ENCODE measurements at regions not wholly inside any gene's neighbourhood (a gene's known extent, or its start where the extent isn't known, plus 50 kb on each side); places are given as distances from the start of the nearest gene placed in this dataset.

DNA sequence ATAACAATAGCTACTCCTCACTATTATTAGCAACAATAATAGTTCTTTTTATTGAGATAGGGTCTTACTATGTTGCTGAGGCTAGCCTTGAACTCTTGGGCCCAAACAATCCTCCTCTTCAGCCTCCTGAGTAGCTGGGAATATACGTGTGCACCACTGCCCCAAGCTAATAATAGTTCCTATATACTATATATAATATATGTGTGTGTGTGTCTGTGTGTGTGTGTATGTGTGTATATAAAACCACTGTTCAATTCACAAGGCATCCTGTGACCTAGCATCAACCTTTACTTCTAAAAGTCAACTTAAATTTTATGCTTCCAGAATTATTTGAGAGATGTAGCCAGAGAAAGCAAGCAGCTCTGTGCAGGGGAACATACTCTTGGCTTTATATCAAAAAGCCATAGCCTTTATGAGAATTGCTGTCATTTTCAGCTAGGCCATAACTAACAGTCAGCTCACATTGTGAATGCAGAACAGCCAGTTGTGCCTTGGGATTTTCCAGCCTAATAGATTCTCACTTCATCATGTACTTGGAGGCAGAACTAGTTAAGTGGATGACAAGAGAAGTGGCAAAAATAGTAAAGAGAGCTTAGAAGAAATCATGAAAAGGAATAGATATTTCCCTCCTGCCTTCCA is 665.5 kb downstream of the NYAP2 start:
- DNase-seq, result no peak

DNA sequence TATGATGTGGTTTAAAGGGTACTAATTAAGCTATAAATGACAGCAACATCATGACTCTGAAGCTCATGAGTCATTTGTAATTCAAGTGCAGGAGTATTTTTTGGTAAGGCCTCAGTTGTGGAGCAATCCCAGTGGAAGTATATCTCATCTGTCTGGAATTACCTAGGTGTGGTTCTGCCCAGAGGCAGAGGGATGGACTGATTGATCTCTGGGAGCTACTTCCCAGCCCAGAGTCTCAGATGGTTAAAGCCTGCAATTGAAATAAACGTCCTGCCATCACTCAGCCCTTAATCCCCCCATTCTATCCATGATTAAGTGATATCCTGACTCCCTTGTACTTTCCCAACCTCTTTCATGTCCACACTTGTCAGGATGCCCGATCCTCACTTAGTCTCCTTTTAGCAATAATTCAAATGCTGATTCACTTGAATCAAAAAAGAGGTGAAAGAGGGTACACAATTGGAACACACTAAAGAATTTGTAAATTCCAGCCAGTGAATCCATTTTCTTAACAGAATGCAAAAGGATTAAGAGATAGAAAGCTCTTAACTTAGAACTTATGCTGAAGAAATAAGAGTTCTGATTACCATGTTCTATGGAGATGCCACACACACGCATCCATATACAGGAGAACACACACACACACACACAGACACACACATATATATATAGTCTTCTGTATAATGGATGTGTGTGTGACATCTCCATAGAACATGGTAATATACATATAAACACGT is 664.4 kb downstream of the NYAP2 start:
- no peak for DNase-seq

DNA sequence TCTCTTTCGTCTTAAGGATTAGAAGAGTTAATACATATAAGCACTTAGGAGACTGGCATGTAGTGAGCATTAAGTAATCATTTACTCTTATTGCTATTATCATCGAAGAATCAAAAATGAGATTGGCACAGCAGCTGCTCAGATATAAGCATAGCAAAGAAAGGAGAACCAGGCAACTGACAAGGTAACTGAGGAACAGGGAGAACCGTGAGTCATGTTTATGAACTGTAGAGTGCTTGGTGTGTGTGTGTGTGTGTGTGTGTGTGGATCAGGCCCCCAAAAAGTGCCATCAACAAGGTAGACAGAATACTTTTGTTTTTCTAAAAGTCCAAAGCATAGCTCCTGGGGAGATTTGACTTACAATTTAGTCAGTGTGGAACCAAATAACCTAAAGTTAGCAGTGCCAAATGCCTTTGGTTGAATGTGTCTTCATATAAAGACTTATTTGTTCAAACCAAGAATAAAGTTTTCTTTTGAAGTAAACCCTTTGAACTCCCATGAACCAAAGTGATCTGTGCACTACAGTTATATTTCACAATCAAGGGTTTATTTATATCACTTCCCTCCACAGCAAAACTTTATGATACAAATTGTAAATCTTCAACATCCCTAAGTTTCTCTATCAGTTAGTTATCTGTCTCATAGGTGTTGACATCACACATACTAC is 660.6 kb downstream of the NYAP2 start:
- DNase-seq, result no peak

DNA sequence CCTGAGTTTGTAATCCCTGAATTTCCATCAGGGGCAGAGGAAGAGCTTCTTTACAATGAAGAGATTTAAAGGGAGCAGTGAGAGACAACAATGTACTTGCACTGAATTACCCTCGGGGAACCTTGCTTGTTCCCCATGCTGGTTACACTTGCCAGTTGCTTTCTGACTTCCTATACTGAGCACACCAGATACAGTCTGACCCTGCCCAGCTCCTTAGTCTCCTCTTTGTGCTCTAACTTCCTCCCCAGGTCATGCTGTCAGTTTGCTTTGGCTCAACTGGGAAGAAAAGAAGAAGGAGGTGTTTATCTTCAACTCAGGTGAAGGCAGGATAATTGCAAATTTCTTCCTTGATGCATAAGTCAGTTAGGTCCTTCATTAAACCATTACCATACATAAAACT is 658.4 kb downstream of the NYAP2 start:
- no peak for DNase-seq

DNA sequence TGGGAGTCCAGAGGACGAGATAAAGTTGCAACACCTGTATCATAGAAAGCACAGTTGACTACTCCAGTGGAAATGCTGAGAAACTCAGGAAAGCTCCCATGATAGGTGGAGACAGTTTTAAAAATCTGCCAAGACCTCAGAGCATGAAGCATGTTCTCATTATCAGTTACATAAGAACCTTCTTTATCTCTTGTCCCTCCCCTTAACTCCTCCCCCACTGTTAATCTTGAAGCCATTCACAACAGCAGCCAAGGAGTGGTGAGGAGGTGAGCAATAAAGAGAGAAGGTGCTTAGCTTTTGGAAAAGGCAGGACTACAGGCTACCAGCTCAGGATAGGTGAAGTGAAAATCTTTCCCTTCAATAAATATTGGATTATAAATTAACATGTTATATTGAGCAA is 657.9 kb downstream of the NYAP2 start:
- no peak for DNase-seq

DNA sequence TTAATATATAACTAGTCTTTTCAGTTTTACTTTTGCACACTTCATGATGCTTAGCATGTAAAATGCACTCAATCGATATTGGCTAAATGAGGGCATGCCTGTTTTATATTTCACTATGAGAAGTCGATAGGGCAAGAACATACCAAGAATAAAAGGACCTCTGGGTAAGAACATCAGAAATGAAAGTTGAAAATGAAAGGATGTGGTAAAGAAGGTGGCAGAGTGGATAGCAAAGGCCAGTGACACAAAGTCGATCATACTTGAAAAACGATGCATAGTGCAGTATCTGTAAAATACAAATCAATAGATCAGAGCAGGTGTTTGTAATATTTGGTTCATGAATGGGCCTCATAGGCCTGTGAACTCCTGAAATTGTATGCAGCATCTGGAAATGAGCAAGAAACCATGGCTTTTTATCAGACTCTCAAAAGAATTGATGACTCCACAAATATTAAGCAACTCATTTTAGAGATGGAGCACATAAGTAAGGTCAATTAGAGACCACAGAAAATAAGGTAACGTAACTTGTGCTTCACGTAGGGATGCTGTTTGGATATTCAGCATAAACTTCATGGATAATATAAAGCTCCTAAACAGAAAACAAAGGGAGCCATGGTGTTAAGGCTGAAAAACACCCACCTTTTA is 653.4 kb downstream of the NYAP2 start:
- no peak for DNase-seq

DNA sequence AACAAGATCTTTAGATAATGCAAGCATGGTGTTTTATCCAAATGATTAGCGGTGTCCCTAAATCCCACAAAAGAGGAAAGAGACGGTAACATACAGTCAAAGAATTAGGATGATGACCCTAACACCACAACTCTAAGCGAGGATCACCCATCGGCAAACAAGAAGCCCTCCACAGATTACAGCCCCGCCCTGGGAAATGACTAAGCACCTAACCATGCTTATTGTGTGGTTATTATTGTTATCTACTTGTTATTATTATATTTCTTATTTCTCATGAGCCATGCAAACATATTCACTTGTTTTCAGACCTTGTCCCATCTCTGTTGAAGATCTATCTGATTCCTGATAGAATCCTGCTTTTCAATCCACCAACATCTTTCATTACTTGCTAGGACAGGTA is 651.3 kb downstream of the NYAP2 start:
- no peak for DNase-seq

DNA sequence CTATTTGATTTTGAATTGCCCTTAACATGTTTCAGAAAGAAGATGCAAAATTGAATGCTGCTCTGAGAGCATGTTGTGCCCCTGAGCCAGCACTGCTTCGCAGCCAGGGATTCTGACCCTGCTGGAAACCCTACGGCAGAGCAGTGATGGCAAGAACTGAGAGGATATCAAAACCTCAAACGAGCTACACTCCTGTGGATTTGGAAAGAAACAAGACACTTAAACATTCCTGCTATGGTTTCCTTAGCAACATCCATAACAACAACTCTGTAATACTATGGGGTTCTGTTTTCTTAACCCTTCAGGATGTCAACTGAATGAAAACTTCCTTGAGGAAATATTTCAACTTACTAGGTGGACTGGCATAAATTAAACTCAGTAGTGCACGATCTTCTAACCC is 649.1 kb downstream of the NYAP2 start:
- no peak for DNase-seq

DNA sequence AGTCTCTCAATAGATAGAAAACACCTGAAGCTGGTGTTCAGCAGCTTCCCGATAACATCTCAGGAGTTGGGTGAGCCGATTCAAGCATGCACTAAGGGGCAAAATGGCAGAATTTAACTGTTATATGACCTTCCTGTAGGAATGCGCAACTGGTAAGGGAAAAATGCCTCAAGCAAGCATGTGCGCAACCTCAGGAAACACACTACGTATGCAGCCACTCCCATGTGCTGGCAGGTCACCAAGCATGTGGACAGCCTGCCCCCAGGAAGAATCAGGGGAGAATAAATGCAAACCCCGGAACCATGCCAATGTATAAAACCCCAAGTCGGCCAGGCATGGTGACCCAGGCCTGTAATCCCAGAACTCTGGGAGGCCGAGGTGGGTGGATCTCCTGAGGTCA is 645.6 kb downstream of the NYAP2 start:
- DNase-seq, result no peak

DNA sequence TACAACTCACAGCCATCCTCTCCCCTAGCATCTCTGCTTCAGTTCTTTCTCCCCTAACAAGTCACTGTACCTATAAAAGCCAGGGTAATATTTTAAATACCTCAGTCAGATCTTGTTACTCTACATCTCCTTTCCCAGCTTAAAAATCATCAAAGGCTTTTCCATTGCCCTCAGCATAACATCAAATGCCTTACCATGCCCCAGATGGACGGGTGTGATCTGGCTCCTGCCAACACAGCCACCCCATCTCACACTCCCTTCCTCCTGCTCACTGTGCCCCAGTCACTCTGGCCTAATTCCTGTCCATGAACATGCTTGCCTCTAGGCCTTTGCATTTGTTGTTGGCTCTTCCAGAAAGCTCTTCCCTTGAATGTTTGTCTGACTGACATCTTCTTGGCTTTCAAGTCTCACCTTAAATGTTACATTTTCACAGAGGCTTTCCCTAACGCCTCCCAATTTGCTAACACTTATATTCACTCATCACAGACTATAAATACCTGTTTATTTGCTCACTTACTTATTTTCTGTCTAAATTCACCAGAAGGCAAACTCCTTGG is 640.9 kb downstream of the NYAP2 start:
- no peak for DNase-seq

DNA sequence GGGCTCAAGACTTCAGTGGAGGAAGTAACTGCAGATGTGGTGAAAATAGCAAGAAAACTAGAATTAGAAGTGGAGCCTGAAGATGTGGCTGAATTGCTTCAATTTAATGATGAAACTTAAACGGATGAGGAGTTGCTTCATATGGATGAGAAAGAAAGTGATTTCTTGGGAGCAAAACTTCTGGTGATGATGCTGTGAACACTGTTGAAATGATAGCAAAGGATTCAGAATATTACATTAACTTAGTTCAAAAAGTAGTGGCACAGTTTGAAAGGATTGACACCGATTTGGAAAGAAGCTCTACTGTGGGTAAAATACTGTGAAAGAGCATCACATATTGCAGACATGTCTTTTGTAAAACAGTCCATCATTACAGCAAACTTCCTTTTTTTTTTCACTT is 638.0 kb downstream of the NYAP2 start:
- no peak for DNase-seq

DNA sequence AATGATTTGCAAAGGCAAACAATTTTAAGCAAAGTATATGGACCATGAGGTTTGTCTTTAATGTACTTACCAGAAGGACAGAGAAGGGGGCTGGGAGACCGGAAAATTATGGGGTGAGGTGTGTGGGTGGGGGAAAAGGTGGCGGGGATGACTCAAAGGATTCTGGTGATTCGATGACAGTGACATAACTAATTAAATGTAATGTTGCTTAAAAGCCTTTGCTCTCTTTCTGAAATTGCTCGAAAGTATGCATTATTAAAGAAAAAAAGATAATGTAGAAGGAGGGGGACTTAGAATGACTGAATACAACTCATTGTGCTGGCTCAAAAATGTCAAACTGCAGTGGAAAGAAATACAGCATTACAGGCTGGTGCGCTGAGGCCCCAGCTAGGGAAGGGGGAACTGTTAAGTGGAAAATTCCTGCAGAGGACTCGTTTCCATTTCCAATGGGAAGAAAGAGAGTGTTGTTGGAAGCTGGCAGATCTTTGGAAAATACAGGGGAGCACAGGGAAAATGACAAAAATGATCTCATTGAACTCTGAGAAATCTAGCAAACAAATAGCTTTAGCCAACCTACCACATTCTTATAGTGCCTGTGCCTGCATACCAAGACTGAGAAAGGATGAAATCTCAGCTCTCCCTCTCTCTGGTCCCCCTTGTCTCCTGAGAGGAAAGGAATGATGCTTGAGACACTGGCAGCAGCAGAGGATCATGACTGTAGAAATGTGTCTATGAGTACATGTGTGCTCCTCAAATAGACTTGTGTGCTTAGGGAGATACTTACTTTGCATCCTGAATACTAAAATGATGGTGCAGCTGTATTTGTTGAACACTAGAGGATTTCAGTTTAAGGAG is 632.4 kb downstream of the NYAP2 start:
- DNase-seq, result no peak

DNA sequence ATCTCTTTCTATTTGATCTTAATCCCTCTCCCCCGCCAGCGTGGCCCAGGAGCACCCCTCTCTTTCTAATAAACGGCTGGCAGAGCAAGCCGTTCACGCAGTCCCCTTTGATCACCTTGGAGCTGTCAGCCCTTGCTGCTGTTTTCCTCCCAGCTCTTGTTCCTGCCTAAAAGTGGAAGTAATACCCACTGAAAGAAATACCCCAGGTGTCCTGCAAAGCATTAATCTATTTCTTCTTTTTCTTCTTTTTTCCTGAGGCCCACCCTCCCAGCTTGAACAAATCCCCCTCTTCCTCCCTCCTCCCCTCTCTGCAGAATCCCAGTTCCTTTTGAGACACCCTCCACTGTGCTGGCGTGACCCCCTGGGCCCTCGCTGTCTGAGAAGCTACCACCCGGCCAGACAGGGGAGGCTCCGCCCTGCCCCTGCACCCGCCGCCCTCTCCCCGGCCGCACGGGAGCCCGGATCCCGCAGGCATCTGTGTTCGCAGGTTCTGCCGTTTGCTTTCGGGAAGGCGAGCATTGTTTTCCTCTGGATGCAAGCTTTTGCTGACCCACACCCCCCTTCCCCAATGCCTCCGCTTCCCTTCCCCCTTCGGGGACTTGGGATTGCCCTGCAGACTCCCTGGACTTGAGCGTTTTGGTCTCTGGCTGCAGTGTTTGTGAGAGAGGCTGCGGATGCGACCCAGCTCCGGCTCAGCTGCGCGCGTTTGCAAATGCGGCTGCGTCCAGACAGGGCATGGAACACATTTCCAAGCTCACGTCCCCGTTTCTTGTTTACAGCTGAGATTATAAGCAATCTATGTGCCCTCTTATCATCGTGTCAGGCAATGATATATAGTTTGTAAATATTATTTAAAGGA is 631.5 kb downstream of the NYAP2 start:
- no peak for DNase-seq

DNA sequence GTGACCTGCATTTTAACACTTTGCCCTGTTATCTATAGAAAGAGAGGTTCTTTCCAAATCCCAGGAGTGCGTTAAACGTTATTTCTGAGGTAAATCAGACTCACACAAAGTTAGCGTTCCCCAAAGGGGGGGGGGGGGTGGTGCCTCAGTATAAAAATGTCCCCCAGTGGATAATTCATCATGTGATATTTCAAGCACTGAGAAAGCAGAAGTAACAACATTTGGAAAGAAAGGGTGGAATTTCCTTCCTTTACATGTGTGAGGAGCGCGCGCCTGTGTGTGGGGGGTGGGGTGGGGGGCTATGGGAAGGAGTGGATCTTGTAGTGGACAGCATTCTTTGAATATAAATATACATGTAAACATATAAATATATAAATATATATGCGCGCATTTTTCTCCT is 630.9 kb downstream of the NYAP2 start:
- DNase-seq, result no peak

DNA sequence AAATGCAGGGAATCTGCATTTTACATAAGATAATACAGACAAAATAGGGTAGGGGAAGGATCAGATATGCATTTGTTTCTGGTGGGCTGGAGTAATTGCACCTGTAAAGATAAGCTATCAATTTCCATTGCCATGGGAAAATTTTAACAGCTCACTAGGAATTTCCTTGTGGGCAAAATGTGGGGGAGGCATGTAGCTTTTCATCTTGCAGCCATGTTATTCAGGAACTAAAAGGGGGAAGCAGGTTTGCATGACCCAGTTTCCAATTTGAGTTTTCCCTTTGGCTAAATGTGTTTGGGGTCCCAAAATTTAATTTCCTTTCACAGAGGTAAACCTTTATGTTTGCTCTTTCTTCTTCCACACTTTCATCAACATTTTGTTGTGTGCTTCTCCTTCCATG is 624.4 kb downstream of the NYAP2 start:
- DNase-seq, result no peak

DNA sequence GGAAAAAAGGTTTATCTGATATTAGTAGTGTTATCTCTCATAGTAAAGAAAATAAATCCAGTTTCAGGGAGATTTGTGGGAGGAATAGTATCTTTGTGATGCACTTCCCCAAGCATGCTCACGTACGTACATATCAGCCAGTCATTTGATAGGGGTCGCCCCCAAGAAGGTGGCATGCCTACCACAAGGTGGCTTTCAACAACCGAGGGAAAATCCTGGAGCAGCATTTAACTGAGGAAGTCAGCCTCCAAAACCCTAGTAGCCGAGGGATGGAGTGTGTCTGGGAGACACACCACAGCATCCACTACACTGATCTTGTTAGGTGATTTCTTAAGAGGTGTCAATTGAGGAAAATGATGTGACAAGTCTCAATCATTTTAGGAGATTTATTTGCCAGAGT is 623.9 kb downstream of the NYAP2 start:
- no peak for DNase-seq

DNA sequence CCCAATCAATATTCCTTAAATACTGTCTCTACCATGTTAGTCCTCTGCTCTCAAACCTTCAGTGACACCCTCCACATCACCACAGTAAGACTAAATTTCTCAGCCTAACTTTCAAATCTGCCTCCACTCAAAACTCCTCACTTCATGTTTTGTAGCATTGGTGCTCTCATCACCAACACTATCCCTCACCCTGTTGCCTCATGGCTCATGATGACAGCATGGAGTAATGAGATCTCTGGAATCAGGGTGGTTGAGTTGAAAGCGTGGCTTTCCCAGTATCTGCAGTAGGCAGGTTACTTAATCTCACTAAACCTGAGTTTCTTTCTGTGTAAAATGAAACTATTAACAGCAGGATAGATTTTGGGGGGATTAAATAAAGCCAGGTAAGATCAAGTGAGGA is 621.4 kb downstream of the NYAP2 start:
- no peak for DNase-seq

DNA sequence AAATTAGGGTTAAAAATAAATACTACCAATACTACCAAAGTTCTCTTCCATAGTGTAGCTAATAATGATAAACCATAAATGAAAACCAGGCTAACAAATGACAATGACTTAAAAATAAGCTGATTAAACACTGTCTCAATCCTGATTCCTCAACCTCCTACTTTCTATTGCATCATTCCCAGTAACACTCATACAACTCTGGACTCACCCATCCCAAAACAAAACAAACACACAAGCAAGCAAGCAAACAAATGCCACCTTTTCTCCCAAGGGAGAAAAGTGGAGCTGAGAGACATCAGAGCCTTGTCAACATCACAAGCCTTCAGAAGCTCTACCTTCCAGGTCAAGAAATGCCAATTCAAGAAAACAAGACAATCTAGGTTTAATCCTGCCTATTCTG is 620.7 kb downstream of the NYAP2 start:
- no peak for DNase-seq

DNA sequence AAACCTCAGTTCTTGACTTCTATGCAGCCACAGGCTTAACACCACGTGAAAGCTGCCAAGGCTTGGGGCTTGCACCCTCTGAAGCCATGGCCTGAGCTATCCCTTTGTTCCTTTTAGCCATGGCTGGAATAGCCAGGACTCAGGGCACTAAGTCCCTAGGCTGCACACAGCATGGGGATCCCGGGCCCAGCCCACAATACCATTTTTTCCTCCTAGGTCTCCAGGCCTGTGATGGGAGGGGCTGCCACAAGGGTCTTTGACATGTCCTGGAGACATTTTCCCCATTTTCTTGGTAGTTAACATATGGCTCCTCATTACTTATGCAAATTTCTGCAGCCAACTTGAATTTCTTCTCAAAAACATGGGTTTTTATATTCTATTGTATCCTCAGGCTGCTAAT is 619.1 kb downstream of the NYAP2 start:
- DNase-seq, result no peak

DNA sequence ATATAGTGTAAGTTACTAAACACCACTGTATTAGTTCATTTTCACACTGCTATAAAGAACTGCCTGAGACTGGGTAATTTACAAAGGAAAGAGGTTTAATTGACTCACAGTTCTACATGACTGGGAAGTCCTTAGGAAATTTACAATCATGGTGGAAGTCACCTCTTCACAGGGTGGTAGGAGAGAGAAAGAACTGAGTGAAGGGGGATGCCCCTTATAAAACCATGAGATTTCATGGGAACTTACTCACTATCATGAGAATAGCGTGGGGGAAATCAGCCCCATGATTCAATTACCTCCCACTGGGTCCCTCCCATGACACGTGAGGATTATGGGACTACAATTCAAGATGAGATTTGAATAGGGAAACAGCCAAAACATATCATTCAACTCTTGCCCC is 618.0 kb downstream of the NYAP2 start:
- no peak for DNase-seq

DNA sequence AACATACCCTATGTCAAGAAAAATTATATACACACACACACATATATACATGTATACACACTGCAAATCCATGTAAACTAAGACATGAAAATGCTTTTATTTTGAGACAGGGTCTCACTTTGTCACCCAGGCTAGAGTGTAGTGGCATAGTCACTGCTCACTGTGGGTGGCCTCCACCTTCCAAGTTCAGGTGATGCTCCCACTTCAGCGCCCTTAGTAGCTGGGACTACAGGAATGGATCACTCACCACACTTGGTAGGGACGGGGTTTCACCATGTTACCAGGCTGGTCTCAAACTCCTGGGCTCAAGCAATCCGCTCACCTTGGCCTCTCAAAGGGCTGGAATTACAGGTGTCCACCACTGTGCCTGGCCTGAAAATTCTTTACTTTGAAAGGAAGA is 617.6 kb downstream of the NYAP2 start:
- no peak for DNase-seq
